ENCODE measurements at regions not wholly inside any gene's neighbourhood (a gene's known extent, or its start where the extent isn't known, plus 50 kb on each side); places are given as distances from the start of the nearest gene placed in this dataset.

- TF ChIP-seq, protein P1, sequence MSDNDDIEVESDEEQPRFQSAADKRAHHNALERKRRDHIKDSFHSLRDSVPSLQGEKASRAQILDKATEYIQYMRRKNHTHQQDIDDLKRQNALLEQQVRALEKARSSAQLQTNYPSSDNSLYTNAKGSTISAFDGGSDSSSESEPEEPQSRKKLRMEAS (IDR thresholded peaks at IDR 0.05; ENCODE audit: low read depth), result no peak
- TF ChIP-seq CTCF (IDR thresholded peaks at IDR 0.05) (no peak), EZH2phosphoT487 (IDR thresholded peaks at IDR 0.05; ENCODE audit: borderline replicate concordance, low read depth) (no peak), TAF1 (IDR thresholded peaks at IDR 0.05; ENCODE audit: borderline replicate concordance, low read depth, low read length) (no peak), REST (IDR thresholded peaks at IDR 0.05; ENCODE audit: low read depth, low read length) (no peak), SMC3 (IDR thresholded peaks at IDR 0.05; ENCODE audit: low read depth, low read length) (no peak), TCF12 (IDR thresholded peaks at IDR 0.05) (no peak), RFX5 (IDR thresholded peaks at IDR 0.05; ENCODE audit: low read length) (no peak), RAD21 (IDR thresholded peaks at IDR 0.05; ENCODE audit: low read length) (no peak), JUND (IDR thresholded peaks at IDR 0.05) (no peak), CHD2 (IDR thresholded peaks at IDR 0.05; ENCODE audit: low read length, partially characterized antibody) (no peak)
Observed at GRCh38 chr1:115477071-115477470, 139.0 kb upstream of the NGF start.
